Pancreas (tissue), 10 donors: ENCODE measurements at regions not wholly inside any gene's neighbourhood (a gene's known extent, or its start where the extent isn't known, plus 50 kb on each side); places are given as distances from the start of the nearest gene placed in this dataset.

Experiments used
- ATAC-seq, 4 donors: fragments of 200-7000 bp; cut with Tn5 transposase; one replicate each; pipeline versions ENCODE4 v1.8.0 to v1.9.1; 2020; ENCODE audit warnings: mild to moderate bottlenecking in 4 of 4, moderate library complexity in 4 of 4
- DNase-seq, 6 donors: peaks; one replicate each; pipeline ENCODE4 v3.0.0-alpha.2; 2020
- FAIRE-seq: peaks from 2 replicates; lab custom pipeline; 2012; peaks lifted over from hg19 to GRCh38; lab: Jason Lieb, UNC
- H3K27ac ChIP-seq, 4 donors: fragments of 200-600 bp; sonication (generic); 1 replicate in 3 of 4; 2 replicates in 1 of 4; pipeline versions ENCODE4 v1.5.0 to v1.8.0; 2020
- H3K27me3 ChIP-seq, 4 donors: fragments of 200-600 bp; one replicate each; pipeline ENCODE4 v1.8.0; 2021
- H3K36me3 ChIP-seq, 3 donors: fragments of 200-600 bp; sonication (generic) in 1 of 3; one replicate each; pipeline versions ENCODE4 v1.5.0 to v1.8.0; 2020 to 2021
- H3K4me1 ChIP-seq, 3 donors: fragments of 200-600 bp; one replicate each; pipeline ENCODE4 v1.8.0; 2021
- H3K4me3 ChIP-seq, 4 donors: fragments of 200-600 bp; sonication (generic) in 2 of 4; one replicate each; pipeline versions ENCODE4 v1.5.0 to v1.8.0; 2020 to 2021
- H3K9me3 ChIP-seq, 4 donors: fragments of 200-600 bp; one replicate each; pipeline ENCODE4 v1.8.0; 2021
- CTCF ChIP-seq, 4 donors: fragments of 200-600 bp; sonication (generic) in 3 of 4; IDR thresholded peaks; one replicate each; pipeline versions ENCODE4 v1.5.0 to v1.8.0; 2021; ENCODE audit warnings: antibody characterized with exemption in 4 of 4
- WGBS, 2 donors: extraction: QIAGEN DNeasy Blood & Tissue Kit; methylation state at CpG; one replicate each; pipeline ENCODE4 v1.1.7; 2013; 5-methylcytosine and 5-hydroxymethylcytosine counted together
- intact Hi-C, 3 donors: fragments of 100-400 bp; cut with DNase I; formaldehyde crosslinking; loops; one replicate each; pipeline versions ENCODE4 v1.11.1 to v1.14.2; 2022
- donor health status: healthy with polysubstance abuse.
- donor health status: DM: no; HTN: no; CAD: no; lungs with moderate emphysema.
- donor health status: DM: no; HTN: no; CAD: no.
- donor health status: control.
- donor health status: control.
- donor health status: Bipolar disorder and iron deficiency.
- donor health status: DM: yes; HTN: yes; CAD: no.
- donor health status: DM: no; HTN: no; CAD: no.
- donor health status: DM: no; HTN: no; CAD: no.
- donor health status: DM: yes; HTN: yes; CAD: no.

GRCh38 chr10:131452926-131453720 lies 141.6 kb upstream of the TCERG1L start:
- ATAC-seq (peak in 2 of 4 donors; percentile 11 to 25), DNase-seq (no peak), FAIRE-seq (no peak)
- no peaks in the 10 kb centered on the region for H3K9me3 ChIP-seq
- H3K27me3 ChIP-seq: peaks cover 0 to 19% (median 0%) of the 10 kb centered on the region in 4 donors
- intact Hi-C loops: loop anchor here in 1 of 3 donors (10.0 kb wide), 1 partner anchor 332 kb away; no protein-coding TSS in a partner anchor
- H3K27ac ChIP-seq: no peak overlapping the region
- no peak overlapping the region for H3K4me3 ChIP-seq
- WGBS, 2 donors: 49 to 53% methylated on average over 30 to 33 of the region's 33 CpGs
- no peak for TF ChIP-seq CTCF (IDR thresholded peaks at IDR 0.05)
- H3K4me1 ChIP-seq: no peaks in the 10 kb centered on the region
- no peaks in the 10 kb centered on the region for H3K36me3 ChIP-seq

- Histone ChIP-seq H3K4me3 (no peak overlapping the region), H3K27me3 (peaks cover 0 to 21% (median 0%) of the 10 kb centered on the region in 4 donors), H3K36me3 (no peaks in the 10 kb centered on the region), H3K4me1 (no peaks in the 10 kb centered on the region), H3K9me3 (no peaks in the 10 kb centered on the region), H3K27ac (no peak overlapping the region)
- peak; percentile 86 to 93 (median 90) for TF ChIP-seq CTCF (IDR thresholded peaks at IDR 0.05)
- DNase-seq (peak in 5 of 6 donors; percentile 32 to 89 (median 69)), ATAC-seq (peak; percentile 40 to 84 (median 73)), FAIRE-seq (no peak)
- WGBS, 2 donors: 20 to 22% methylated on average over 31 to 32 of the region's 32 CpGs
- intact Hi-C loops: loop anchor here in 1 of 3 donors (10.0 kb wide), 1 partner anchor 331 kb away; no protein-coding TSS in a partner anchor
Observed at GRCh38 chr10:131453721-131454634, 142.5 kb upstream of the TCERG1L start.

DNA sequence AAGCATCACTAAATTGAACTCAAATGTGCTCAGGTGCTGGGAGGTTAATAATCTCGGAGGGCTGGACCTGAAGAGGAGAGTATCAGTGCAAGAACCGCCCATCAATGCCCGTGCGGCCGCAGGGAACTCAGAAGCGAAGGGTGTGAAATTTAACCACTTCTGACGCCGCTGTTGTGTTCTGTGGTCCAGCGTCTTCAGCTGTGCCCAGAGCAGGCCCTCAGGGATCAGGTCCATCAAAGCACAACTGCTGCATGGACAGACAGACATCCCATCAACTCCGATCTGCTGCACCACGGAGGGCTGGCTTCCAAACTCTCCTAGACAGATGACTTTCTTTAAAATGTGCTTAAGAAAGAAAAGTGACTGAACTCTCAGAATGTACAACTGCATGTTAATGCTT lies 144.9 kb upstream of the TCERG1L start:
- peaks cover 0 to 24% (median 0%) of the 10 kb centered on the region in 4 donors for H3K27me3 ChIP-seq
- no peaks in the 10 kb centered on the region for H3K9me3 ChIP-seq
- no peak overlapping the region for H3K27ac ChIP-seq
- intact Hi-C loops: loop anchor here in 1 of 3 donors (10.0 kb wide), 1 partner anchor 328 kb away; no protein-coding TSS in a partner anchor
- no peak for DNase-seq
- no peak for TF ChIP-seq CTCF (IDR thresholded peaks at IDR 0.05)
- no peak for ATAC-seq
- 15 to 20% methylated on average over 11 of the region's 11 CpGs for WGBS, 2 donors
- no peaks in the 10 kb centered on the region for H3K36me3 ChIP-seq
- no peak for FAIRE-seq
- H3K4me3 ChIP-seq: no peak overlapping the region
- H3K4me1 ChIP-seq: no peaks in the 10 kb centered on the region

DNA sequence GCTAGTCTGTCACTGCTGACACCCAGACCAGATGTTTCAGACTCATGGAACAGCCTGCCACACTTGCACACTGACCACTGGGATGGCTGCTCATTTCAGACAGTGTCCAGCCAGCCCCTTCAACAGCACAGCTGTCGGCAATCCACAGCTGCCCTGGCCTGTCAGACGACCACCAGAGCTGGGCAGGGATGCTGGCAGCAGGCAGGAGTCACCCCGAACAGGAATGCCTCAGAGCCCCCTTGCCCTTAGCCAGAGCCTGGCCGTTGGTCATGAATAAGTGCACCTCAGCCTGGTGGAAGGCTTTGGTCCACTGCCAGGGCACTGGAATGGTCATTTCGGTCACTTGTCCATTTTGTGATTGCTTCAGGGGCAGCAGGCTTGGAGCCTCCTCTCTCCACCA lies 149.6 kb upstream of the TCERG1L start:
- no peak for ATAC-seq
- 27 to 44% methylated on average over 5 of the region's 5 CpGs for WGBS, 2 donors
- Histone ChIP-seq H3K4me1 (no peaks in the 10 kb centered on the region), H3K36me3 (no peaks in the 10 kb centered on the region), H3K27me3 (peaks cover 0 to 6% (median 1%) of the 10 kb centered on the region in 4 donors), H3K9me3 (no peaks in the 10 kb centered on the region), H3K27ac (no peak overlapping the region), H3K4me3 (no peak overlapping the region)
- intact Hi-C loops: no loop called here
- no peak for DNase-seq
- no peak for FAIRE-seq
- no peak for TF ChIP-seq CTCF (IDR thresholded peaks at IDR 0.05)
